CD4-positive, CD25-positive, alpha-beta regulatory T cell (primary cell): ENCODE measurements at regions not wholly inside any gene's neighbourhood (a gene's known extent, or its start where the extent isn't known, plus 50 kb on each side); places are given as distances from the start of the nearest gene placed in this dataset.

Experiments used
- ATAC-seq, 2 donors: fragments of 150-1000 bp; cut with Tn5 transposase; one replicate each; pipeline ENCODE4 v1.10.0; 2021; ENCODE audit warnings: low read depth in 2 of 2, moderate number of reproducible peaks in 2 of 2, moderate library complexity in 1 of 2
- DNase-seq, 3 donors: peaks; one replicate each; pipeline versions ENCODE4 v3.0.0 to v3.0.0-alpha.2; 2012 to 2022; ENCODE audit warnings: mixed read lengths in 1 of 3
- H3K27ac ChIP-seq: one replicate; pipeline ENCODE4 v1.7.0; 2013; ENCODE audit warnings: mild to moderate bottlenecking, low read length; ENCODE audit not compliant: insufficient read depth, poor library complexity, severe bottlenecking
- H3K27me3 ChIP-seq: one replicate; pipeline ENCODE4 v1.7.0; 2013; ENCODE audit warnings: low read length; ENCODE audit not compliant: control insufficient read depth, insufficient read depth
- H3K36me3 ChIP-seq: one replicate; pipeline ENCODE4 v1.7.0; 2013; ENCODE audit warnings: mild to moderate bottlenecking, low read length, moderate library complexity; ENCODE audit not compliant: control insufficient read depth, insufficient read depth
- H3K4me1 ChIP-seq: 2 replicates; pipeline ENCODE4 v1.7.0; 2013; ENCODE audit warnings: mild to moderate bottlenecking, low read length; ENCODE audit not compliant: insufficient read depth, control insufficient read depth, poor library complexity, severe bottlenecking
- H3K4me3 ChIP-seq: one replicate; pipeline ENCODE4 v1.7.0; 2013; ENCODE audit warnings: low read depth, mild to moderate bottlenecking, low read length, moderate library complexity
- H3K9me3 ChIP-seq, 2 experiments: 1 replicate in 1 of 2; 2 replicates in 1 of 2; pipeline ENCODE4 v1.7.0; 2013; ENCODE audit warnings: low read length in 2 of 2, mild to moderate bottlenecking in 1 of 2, moderate library complexity in 1 of 2; ENCODE audit not compliant: control insufficient read depth in 2 of 2
- H3K27ac Mint-ChIP-seq, 3 donors: one replicate each; pipeline ENCODE4 v1.8.0; 2020 to 2022; ENCODE audit warnings: mild to moderate bottlenecking in 3 of 3, mixed read lengths in 3 of 3, moderate library complexity in 2 of 3
- H3K27me3 Mint-ChIP-seq: one replicate; pipeline ENCODE4 v1.8.0; 2022; ENCODE audit warnings: mild to moderate bottlenecking, mixed read lengths
- H3K36me3 Mint-ChIP-seq: one replicate; pipeline ENCODE4 v1.8.0; 2020; ENCODE audit warnings: mixed read lengths
- H3K4me1 Mint-ChIP-seq, 4 donors: one replicate each; pipeline ENCODE4 v1.8.0; 2020 to 2022; ENCODE audit warnings: mixed read lengths in 4 of 4, mild to moderate bottlenecking in 1 of 4
- H3K4me3 Mint-ChIP-seq, 4 donors: one replicate each; pipeline ENCODE4 v1.8.0; 2020 to 2022; ENCODE audit warnings: mild to moderate bottlenecking in 4 of 4, mixed read lengths in 4 of 4, moderate library complexity in 3 of 4
- H3K9me3 Mint-ChIP-seq, 7 donors: one replicate each; pipeline ENCODE4 v1.8.0; 2020 to 2022; ENCODE audit warnings: mixed read lengths in 7 of 7, mild to moderate bottlenecking in 3 of 7, moderate library complexity in 2 of 7

DNA sequence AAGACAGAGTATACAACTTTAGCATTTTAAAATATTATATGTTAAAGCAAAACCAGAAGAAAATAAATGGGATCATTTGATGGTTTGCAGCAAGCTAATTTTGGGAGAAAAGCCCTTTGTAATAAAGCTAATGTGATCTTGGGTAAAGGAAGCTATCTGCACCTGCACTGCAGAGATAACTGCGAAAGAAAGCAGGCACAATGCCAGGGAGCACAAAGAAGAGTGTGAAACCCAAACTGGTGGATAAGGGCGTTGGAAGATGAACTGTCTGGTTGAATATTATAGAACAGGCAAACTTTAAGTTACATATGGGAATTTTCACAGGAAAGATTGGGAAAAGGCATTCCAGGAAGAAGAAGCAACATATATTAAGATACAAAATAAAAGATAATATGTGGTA is 179.2 kb upstream of the KHDRBS2 start:
- H3K27me3 ChIP-seq: no peaks in the 10 kb centered on the region
- no peak for DNase-seq
- H3K36me3 ChIP-seq: no peaks in the 10 kb centered on the region
- H3K27me3 Mint-ChIP-seq: no peaks in the 10 kb centered on the region
- ATAC-seq: no peak
- H3K36me3 Mint-ChIP-seq: no peaks in the 10 kb centered on the region
- H3K9me3 Mint-ChIP-seq: peaks cover 1 to 10% (median 8%) of the 10 kb centered on the region in 7 donors
- H3K27ac Mint-ChIP-seq: no peak overlapping the region
- no peak overlapping the region for H3K27ac ChIP-seq
- no peaks in the 10 kb centered on the region for H3K4me1 ChIP-seq
- no peaks in the 10 kb centered on the region for H3K4me1 Mint-ChIP-seq
- H3K4me3 Mint-ChIP-seq: no peak overlapping the region
- no peak overlapping the region for H3K4me3 ChIP-seq
- no peaks in the 10 kb centered on the region for H3K9me3 ChIP-seq

DNA sequence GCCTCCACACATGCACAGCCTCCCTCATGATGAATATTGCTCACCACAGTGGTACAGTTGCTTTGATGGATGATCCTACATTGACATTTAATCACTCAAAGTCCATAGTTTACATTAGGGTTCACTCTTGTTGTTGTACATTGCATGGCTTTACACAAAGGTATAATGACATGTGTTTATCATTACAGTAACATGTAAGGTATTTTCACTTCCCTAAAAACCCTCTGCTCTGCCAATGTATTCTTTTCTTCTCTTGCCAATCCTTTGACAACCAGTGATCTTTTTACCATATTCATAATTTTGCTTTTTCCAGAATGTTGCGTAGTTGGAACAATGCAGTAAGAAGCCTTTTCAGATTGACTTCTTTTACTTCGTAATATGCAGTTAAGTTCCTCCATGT is 166.6 kb upstream of the KHDRBS2 start:
- no peak for DNase-seq
- no peaks in the 10 kb centered on the region for H3K4me1 ChIP-seq
- Mint-ChIP-seq H3K36me3 (no peaks in the 10 kb centered on the region), H3K9me3 (peaks cover 3 to 28% (median 7%) of the 10 kb centered on the region in 7 donors), H3K27me3 (no peaks in the 10 kb centered on the region), H3K4me3 (no peak overlapping the region), H3K4me1 (no peaks in the 10 kb centered on the region), H3K27ac (no peak overlapping the region)
- H3K27me3 ChIP-seq: no peaks in the 10 kb centered on the region
- H3K36me3 ChIP-seq: no peaks in the 10 kb centered on the region
- no peak for ATAC-seq
- H3K4me3 ChIP-seq: no peak overlapping the region
- no peaks in the 10 kb centered on the region for H3K9me3 ChIP-seq
- no peak overlapping the region for H3K27ac ChIP-seq

DNA sequence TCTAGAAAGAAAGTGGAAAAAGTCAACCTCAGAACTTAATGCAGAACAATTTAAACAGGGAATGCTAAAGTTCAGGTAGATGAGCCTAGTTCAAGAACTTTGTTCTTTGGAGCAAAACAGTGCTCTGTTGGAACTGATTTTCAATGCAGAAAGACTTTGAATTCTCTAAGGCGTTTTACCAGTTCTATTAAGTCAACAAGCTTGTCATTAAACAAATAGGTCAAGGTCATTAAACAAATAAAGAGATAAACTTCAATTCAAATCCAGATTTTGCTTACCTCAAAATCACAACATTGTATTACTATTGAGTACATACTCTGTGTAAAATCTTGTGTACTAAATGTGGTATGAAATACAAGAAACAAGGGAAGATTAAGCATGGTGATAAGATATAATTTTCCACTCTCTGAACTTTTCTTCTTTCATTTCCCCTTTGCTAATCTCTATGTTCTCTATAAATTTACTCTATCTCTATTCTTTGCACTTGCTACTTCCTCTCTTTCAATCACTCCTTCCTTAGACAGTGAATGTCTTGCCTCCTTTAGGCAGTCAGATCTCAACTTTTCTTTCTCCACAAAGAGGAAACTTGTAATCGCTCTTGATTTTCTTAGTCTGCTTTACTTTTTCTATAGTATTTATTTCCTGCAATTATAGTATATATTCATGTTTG is 160.8 kb upstream of the KHDRBS2 start:
- Histone ChIP-seq H3K9me3 (no peaks in the 10 kb centered on the region), H3K4me3 (no peak overlapping the region), H3K36me3 (no peaks in the 10 kb centered on the region), H3K27ac (no peak overlapping the region), H3K27me3 (no peaks in the 10 kb centered on the region), H3K4me1 (no peaks in the 10 kb centered on the region)
- no peak for ATAC-seq
- peaks cover 2 to 40% (median 12%) of the 10 kb centered on the region in 7 donors for H3K9me3 Mint-ChIP-seq
- no peaks in the 10 kb centered on the region for H3K36me3 Mint-ChIP-seq
- H3K4me3 Mint-ChIP-seq: no peak overlapping the region
- no peaks in the 10 kb centered on the region for H3K27me3 Mint-ChIP-seq
- DNase-seq: no peak
- no peak overlapping the region for H3K27ac Mint-ChIP-seq
- H3K4me1 Mint-ChIP-seq: no peaks in the 10 kb centered on the region

DNA sequence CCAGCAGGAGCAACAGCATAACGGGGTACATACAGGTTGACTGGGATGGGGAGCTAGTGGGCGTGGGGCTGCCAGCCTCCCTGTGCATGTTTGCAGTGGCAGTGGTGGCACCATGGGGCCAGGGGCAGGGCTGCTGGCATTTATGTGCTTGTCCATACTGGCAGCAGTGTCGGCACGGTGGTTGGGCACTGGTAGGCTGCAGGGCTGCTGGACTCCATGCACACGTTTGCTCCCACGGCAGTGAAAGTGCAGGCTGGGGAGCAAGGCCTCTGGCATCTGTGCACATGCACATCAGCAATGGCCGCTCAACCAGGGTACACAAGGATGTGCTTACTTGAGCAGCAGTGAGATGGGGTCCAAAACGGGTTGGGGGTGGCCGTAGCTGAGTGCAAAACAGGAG is 159.5 kb upstream of the KHDRBS2 start:
- Mint-ChIP-seq H3K27ac (no peak overlapping the region), H3K27me3 (no peaks in the 10 kb centered on the region), H3K36me3 (no peaks in the 10 kb centered on the region), H3K9me3 (peaks cover 4 to 39% (median 12%) of the 10 kb centered on the region in 7 donors), H3K4me1 (no peaks in the 10 kb centered on the region), H3K4me3 (no peak overlapping the region)
- ATAC-seq (no peak), DNase-seq (no peak)
- no peak overlapping the region for H3K4me3 ChIP-seq
- no peaks in the 10 kb centered on the region for H3K9me3 ChIP-seq
- H3K27ac ChIP-seq: no peak overlapping the region
- no peaks in the 10 kb centered on the region for H3K27me3 ChIP-seq
- H3K4me1 ChIP-seq: no peaks in the 10 kb centered on the region
- H3K36me3 ChIP-seq: no peaks in the 10 kb centered on the region

DNA sequence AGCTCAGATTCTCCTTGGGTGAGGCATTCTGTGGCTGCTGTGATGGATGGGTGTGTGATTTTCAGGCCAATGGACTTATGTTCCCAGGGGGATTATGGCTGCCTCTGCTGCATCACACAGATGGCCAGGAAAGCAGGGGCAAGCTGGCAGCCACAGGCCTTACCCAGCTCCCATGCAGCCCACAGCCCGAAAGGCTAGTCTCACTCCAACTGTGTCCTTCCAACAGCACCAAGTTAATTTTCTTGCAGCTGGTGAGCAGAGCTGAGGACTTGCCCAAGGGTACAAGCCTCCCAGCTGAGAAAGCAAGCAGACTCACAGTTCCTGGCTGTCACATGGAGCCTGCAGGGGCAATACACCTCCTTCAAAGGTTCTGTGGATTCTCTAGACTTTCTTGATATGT is 155.2 kb upstream of the KHDRBS2 start:
- no peak overlapping the region for H3K27ac ChIP-seq
- ATAC-seq (no peak), DNase-seq (no peak)
- no peak overlapping the region for H3K4me3 ChIP-seq
- Mint-ChIP-seq H3K27ac (no peak overlapping the region), H3K36me3 (no peaks in the 10 kb centered on the region), H3K4me1 (no peaks in the 10 kb centered on the region), H3K4me3 (no peak overlapping the region), H3K9me3 (peaks cover 6 to 51% (median 10%) of the 10 kb centered on the region in 7 donors), H3K27me3 (no peaks in the 10 kb centered on the region)
- no peaks in the 10 kb centered on the region for H3K4me1 ChIP-seq
- no peaks in the 10 kb centered on the region for H3K27me3 ChIP-seq
- H3K9me3 ChIP-seq: no peaks in the 10 kb centered on the region
- H3K36me3 ChIP-seq: no peaks in the 10 kb centered on the region

DNA sequence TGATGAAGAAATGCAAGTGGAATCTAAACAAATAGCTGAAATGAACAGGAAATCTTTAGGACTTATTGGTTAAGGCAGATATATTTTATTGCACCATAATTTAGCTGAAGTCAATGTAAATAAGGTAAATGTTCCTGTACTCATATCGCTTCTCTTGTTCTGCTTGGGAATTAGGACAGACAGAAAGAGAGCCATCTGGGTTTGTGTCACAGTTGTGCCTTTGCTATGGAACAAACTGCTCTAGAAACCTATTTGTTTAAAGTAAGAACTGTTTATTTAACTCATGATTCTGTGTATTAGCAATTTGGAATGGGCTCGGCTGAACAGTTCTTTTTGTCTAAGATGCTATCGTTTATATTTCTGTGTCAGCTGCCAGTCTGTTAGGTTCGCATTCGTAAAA is 143.8 kb upstream of the KHDRBS2 start:
- Mint-ChIP-seq H3K27me3 (no peaks in the 10 kb centered on the region), H3K9me3 (peaks cover 2 to 31% (median 4%) of the 10 kb centered on the region in 7 donors), H3K36me3 (no peaks in the 10 kb centered on the region), H3K4me3 (no peak overlapping the region), H3K4me1 (no peaks in the 10 kb centered on the region), H3K27ac (no peak overlapping the region)
- no peak overlapping the region for H3K4me3 ChIP-seq
- peaks cover 0 to 3% of the 10 kb centered on the region in 2 experiments for H3K9me3 ChIP-seq
- no peaks in the 10 kb centered on the region for H3K27me3 ChIP-seq
- no peaks in the 10 kb centered on the region for H3K36me3 ChIP-seq
- DNase-seq (no peak), ATAC-seq (no peak)
- H3K27ac ChIP-seq: no peak overlapping the region
- no peaks in the 10 kb centered on the region for H3K4me1 ChIP-seq

DNA sequence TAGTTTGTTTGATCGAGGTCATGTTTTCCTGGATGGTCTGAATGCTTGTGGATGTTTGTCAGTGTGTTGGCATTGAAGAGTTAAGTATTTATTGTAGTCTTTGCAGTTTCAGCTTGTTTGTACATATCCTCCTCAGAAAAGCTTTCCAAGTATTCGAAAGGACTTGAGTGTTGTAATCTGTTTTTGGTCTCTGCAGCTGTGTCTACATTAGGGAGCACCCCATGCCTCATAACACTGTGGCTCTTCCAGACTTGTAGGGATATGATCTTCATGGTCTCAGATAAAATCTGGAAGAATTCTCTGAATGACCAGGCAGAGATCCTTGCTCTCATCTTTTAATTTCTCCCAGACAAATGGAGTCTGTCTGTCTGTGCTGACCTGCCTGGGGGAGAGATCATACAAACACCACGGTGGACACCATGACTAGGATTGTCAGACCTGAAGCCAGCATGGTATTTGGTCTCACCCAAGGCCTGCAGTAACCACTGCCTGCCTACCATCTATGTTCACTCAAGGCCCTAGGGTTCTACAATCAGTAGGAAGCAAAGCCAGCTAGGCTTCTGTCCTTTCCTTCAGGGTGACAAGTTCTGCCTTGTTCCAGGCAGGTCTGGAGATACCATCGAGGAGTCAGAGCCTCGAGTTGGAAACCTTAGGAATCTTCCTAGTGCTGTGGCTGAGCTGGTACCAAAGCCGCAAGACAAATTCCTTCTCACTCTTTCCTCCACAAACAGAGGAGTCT is 114.7 kb upstream of the KHDRBS2 start:
- H3K9me3 Mint-ChIP-seq: peaks cover 2 to 37% (median 10%) of the 10 kb centered on the region in 7 donors
- DNase-seq: no peak
- Histone ChIP-seq H3K27ac (no peak overlapping the region), H3K4me1 (no peaks in the 10 kb centered on the region), H3K9me3 (no peaks in the 10 kb centered on the region), H3K4me3 (no peak overlapping the region), H3K36me3 (no peaks in the 10 kb centered on the region), H3K27me3 (no peaks in the 10 kb centered on the region)
- H3K27ac Mint-ChIP-seq: no peak overlapping the region
- no peaks in the 10 kb centered on the region for H3K4me1 Mint-ChIP-seq
- no peaks in the 10 kb centered on the region for H3K27me3 Mint-ChIP-seq
- H3K4me3 Mint-ChIP-seq: no peak overlapping the region
- no peak for ATAC-seq
- no peaks in the 10 kb centered on the region for H3K36me3 Mint-ChIP-seq

DNA sequence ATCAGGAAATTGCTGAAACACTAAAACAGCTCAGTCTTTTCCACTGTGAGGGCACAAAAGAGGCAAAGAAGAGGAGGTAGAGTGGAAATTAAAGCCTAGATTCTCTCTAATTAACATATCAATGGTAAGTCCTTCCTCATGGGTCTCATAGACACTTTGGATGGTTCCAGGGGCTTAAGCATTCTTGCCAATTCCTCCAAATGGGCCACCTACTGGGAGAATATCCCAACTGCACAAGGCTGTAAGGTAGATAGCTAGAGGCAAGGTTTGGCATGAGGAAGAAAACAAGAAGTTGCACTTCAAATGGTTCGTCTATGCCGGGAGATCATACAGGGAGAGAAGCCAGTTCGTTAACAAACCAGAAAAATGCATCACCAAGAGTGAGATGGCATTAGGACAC is 107.6 kb upstream of the KHDRBS2 start:
- DNase-seq (no peak), ATAC-seq (no peak)
- Mint-ChIP-seq H3K4me1 (no peaks in the 10 kb centered on the region), H3K27me3 (no peaks in the 10 kb centered on the region), H3K9me3 (peaks cover 2 to 31% (median 12%) of the 10 kb centered on the region in 7 donors), H3K36me3 (no peaks in the 10 kb centered on the region), H3K27ac (no peak overlapping the region), H3K4me3 (no peak overlapping the region)
- Histone ChIP-seq H3K4me1 (no peaks in the 10 kb centered on the region), H3K27me3 (no peaks in the 10 kb centered on the region), H3K27ac (no peak overlapping the region), H3K9me3 (peaks cover 0 to 2% of the 10 kb centered on the region in 2 experiments), H3K4me3 (no peak overlapping the region), H3K36me3 (no peaks in the 10 kb centered on the region)
